Stimulated activated CD4-positive, alpha-beta T cell treated with anti-CD3 and anti-CD28 coated beads, Interleukin-1b, Interleukin-23, amount 100 ng/mL, for 1 hour (primary cell): ENCODE measurements at regions not wholly inside any gene's neighbourhood (a gene's known extent, or its start where the extent isn't known, plus 50 kb on each side); places are given as distances from the start of the nearest gene placed in this dataset.

ENCODE experiments used
- DNase-seq, 2 donors: peaks; one replicate each; pipeline ENCODE4 v3.0.0-alpha.2; 2020; ENCODE audit warnings: low read depth in 2 of 2

GRCh38 chr3:181859518-181859917, 147.8 kb downstream of the SOX2 start:
- no peak for DNase-seq

- DNase-seq, result no peak
Measured at GRCh38 chr3:181860235-181860634, 148.5 kb downstream of the SOX2 start.

- no peak for DNase-seq
Measured at GRCh38 chr3:181862502-181862901, 150.8 kb downstream of the SOX2 start.

- DNase-seq, result no peak
Measured at GRCh38 chr3:181868576-181869082, 156.9 kb downstream of the SOX2 start.

- no peak for DNase-seq
Measured at GRCh38 chr3:181872887-181873286, 161.2 kb downstream of the SOX2 start.

GRCh38 chr3:181879926-181880325, 168.2 kb downstream of the SOX2 start:
- DNase-seq, result no peak

- DNase-seq, result no peak
Measured at GRCh38 chr3:181880331-181880730, 168.6 kb downstream of the SOX2 start.

- DNase-seq, result no peak
Measured at GRCh38 chr3:181881749-181882148, 170.0 kb downstream of the SOX2 start.

GRCh38 chr3:181885868-181886630, 174.3 kb downstream of the SOX2 start:
- no peak for DNase-seq

- DNase-seq, result no peak
Measured at GRCh38 chr3:181886676-181887075, 175.0 kb downstream of the SOX2 start.

GRCh38 chr3:181887685-181888084, 176.0 kb downstream of the SOX2 start:
- DNase-seq, result no peak

GRCh38 chr3:181888234-181888633, 176.5 kb downstream of the SOX2 start:
- no peak for DNase-seq

- DNase-seq, result no peak
Measured at GRCh38 chr3:181892848-181893247, 181.1 kb downstream of the SOX2 start.

GRCh38 chr3:181896605-181897004, 184.9 kb downstream of the SOX2 start:
- DNase-seq, result no peak

- no peak for DNase-seq
Measured at GRCh38 chr3:181899702-181900101, 188.0 kb downstream of the SOX2 start.

GRCh38 chr3:181901626-181902025, 189.9 kb downstream of the SOX2 start:
- no peak for DNase-seq

GRCh38 chr3:181906338-181906737, 194.6 kb downstream of the SOX2 start:
- no peak for DNase-seq

- DNase-seq, result no peak
Measured at GRCh38 chr3:181909241-181909640, 197.5 kb downstream of the SOX2 start.

GRCh38 chr3:181912384-181912783, 200.7 kb downstream of the SOX2 start:
- no peak for DNase-seq

GRCh38 chr3:181913254-181913653, 201.5 kb downstream of the SOX2 start:
- no peak for DNase-seq

- DNase-seq, result no peak
Measured at GRCh38 chr3:181915551-181915950, 203.8 kb downstream of the SOX2 start.

- DNase-seq, result no peak
Measured at GRCh38 chr3:181916013-181916412, 204.3 kb downstream of the SOX2 start.

- DNase-seq, result no peak
Measured at GRCh38 chr3:181917027-181917426, 205.3 kb downstream of the SOX2 start.

GRCh38 chr3:181919375-181919774, 207.7 kb downstream of the SOX2 start:
- DNase-seq, result no peak
